HG02885 (cell line): ENCODE measurements at regions not wholly inside any gene's neighbourhood (a gene's known extent, or its start where the extent isn't known, plus 50 kb on each side); places are given as distances from the start of the nearest gene placed in this dataset.
"Not testable (repeated sequence)": the region's sequence is repeated elsewhere in the genome, so short reads cannot be mapped to it uniquely, and the experiment has no call there.

ENCODE experiments used
- ATAC-seq: cut with Tn5 transposase; IDR thresholded peaks from one replicate; pipeline ENCODE4 v1.9.1; 2021; ENCODE audit warnings: mild to moderate bottlenecking; ENCODE audit not compliant: unreplicated experiment, poor library complexity

GRCh38 chr13:76668716-76669115 lies 217.5 kb downstream of the KCTD12 start:
- no peak for ATAC-seq

- no peak for ATAC-seq
Measured at GRCh38 chr13:76668141-76668540, 218.1 kb downstream of the KCTD12 start.

GRCh38 chr13:76667551-76667950 lies 218.7 kb downstream of the KCTD12 start:
- peak; percentile 71 for ATAC-seq

GRCh38 chr13:76663592-76664335 lies 222.4 kb downstream of the KCTD12 start:
- no peak for ATAC-seq

- ATAC-seq: not testable (repeated sequence)
Measured at GRCh38 chr13:76659074-76659473, 227.1 kb downstream of the KCTD12 start.

- ATAC-seq: peak; percentile 44
Measured at GRCh38 chr13:76656500-76656899, 229.7 kb downstream of the KCTD12 start.

- ATAC-seq: peak; percentile 71
Measured at GRCh38 chr13:76656056-76656455, 230.1 kb downstream of the KCTD12 start.

- ATAC-seq: no peak
Measured at GRCh38 chr13:76654263-76654662, 231.9 kb downstream of the KCTD12 start.

GRCh38 chr13:76651286-76651685 lies 234.9 kb downstream of the KCTD12 start:
- no peak for ATAC-seq

GRCh38 chr13:76647550-76647949 lies 238.7 kb downstream of the KCTD12 start:
- ATAC-seq: no peak

- ATAC-seq: no peak
Measured at GRCh38 chr13:76646946-76647345, 239.3 kb downstream of the KCTD12 start.

GRCh38 chr13:76645632-76646031 lies 240.6 kb downstream of the KCTD12 start:
- ATAC-seq: no peak

- ATAC-seq: no peak
Measured at GRCh38 chr13:76644906-76645305, 241.3 kb downstream of the KCTD12 start.

- no peak for ATAC-seq
Measured at GRCh38 chr13:76643596-76643995, 242.6 kb downstream of the KCTD12 start.

- ATAC-seq: no peak
Measured at GRCh38 chr13:76641056-76641455, 245.1 kb downstream of the KCTD12 start.

GRCh38 chr13:76638882-76639281 lies 247.3 kb downstream of the KCTD12 start:
- ATAC-seq: no peak

GRCh38 chr13:76638181-76638580 lies 248.0 kb downstream of the KCTD12 start:
- no peak for ATAC-seq

- no peak for ATAC-seq
Measured at GRCh38 chr13:76637641-76638141, 248.5 kb downstream of the KCTD12 start.

- no peak for ATAC-seq
Measured at GRCh38 chr13:76636829-76637228, 249.4 kb downstream of the KCTD12 start.

- ATAC-seq: peak; percentile 58
Measured at GRCh38 chr13:76635232-76636230, 250.7 kb downstream of the KCTD12 start.
